Peyer's patch (tissue), 4 donors: ENCODE measurements at regions not wholly inside any gene's neighbourhood (a gene's known extent, or its start where the extent isn't known, plus 50 kb on each side); places are given as distances from the start of the nearest gene placed in this dataset.

Source experiments
- CTCF ChIP-seq, 6 experiments: fragments of 450-650 bp in 4 of 6; fragments of 200-600 bp in 2 of 6; sonication (generic) in 1 of 6; IDR thresholded peaks; one replicate each; pipeline ENCODE4 v1.5.1; 2017 to 2019; ENCODE audit warnings: antibody characterized with exemption in 6 of 6, mild to moderate bottlenecking in 3 of 6, moderate library complexity in 1 of 6
- POLR2A ChIP-seq, 2 donors: fragments of 450-650 bp; IDR thresholded peaks; one replicate each; pipeline ENCODE4 v1.5.1; 2017; ENCODE audit warnings: antibody characterized with exemption in 2 of 2, mild to moderate bottlenecking in 2 of 2, moderate library complexity in 2 of 2

GRCh38 chr6:19994909-19995308, 157.7 kb downstream of the ID4 start:
- TF ChIP-seq CTCF (IDR thresholded peaks at IDR 0.05), result no peak
- TF ChIP-seq POLR2A (IDR thresholded peaks at IDR 0.05), result no peak
